Mesenchymal stem cell (in vitro differentiated cells and primary cell): ENCODE measurements at regions not wholly inside any gene's neighbourhood (a gene's known extent, or its start where the extent isn't known, plus 50 kb on each side); places are given as distances from the start of the nearest gene placed in this dataset.

Experiments
- DNase-seq: peaks from one replicate; pipeline ENCODE4 v3.0.0-alpha.2; 2013
- H2AFZ ChIP-seq: one replicate; pipeline ENCODE4 v1.6.1; 2013; ENCODE audit warnings: low read depth, mild to moderate bottlenecking, control low read depth, inconsistent platforms, low read length, moderate library complexity
- H2AK5ac ChIP-seq: 2 replicates; pipeline ENCODE4 v1.6.1; 2013; ENCODE audit warnings: low read length, moderate library complexity, mild to moderate bottlenecking, inconsistent platforms; ENCODE audit not compliant: severe bottlenecking
- H2BK120ac ChIP-seq: one replicate; pipeline ENCODE4 v1.6.1; 2013; ENCODE audit warnings: low read depth, mild to moderate bottlenecking, inconsistent platforms, low read length, moderate library complexity
- H2BK12ac ChIP-seq, 2 experiments: one replicate each; pipeline ENCODE4 v1.6.1; 2013; ENCODE audit warnings: inconsistent platforms in 2 of 2, low read length in 2 of 2, mild to moderate bottlenecking in 2 of 2, moderate library complexity in 2 of 2, control low read depth in 1 of 2
- H2BK15ac ChIP-seq: one replicate; pipeline ENCODE4 v1.6.1; 2013; ENCODE audit warnings: mild to moderate bottlenecking, low read depth, inconsistent platforms; ENCODE audit not compliant: poor library complexity, severe bottlenecking
- H2BK5ac ChIP-seq: 2 replicates; pipeline ENCODE4 v1.6.1; 2013; ENCODE audit warnings: low read depth, mild to moderate bottlenecking, low read length, control low read depth, inconsistent platforms; ENCODE audit not compliant: poor library complexity, severe bottlenecking
- H3K14ac ChIP-seq, 2 experiments: one replicate each; pipeline ENCODE4 v1.6.1; 2013; ENCODE audit warnings: inconsistent platforms in 2 of 2, low read length in 2 of 2, control low read depth in 1 of 2, mild to moderate bottlenecking in 1 of 2, moderate library complexity in 1 of 2
- H3K18ac ChIP-seq, 2 experiments: one replicate each; pipeline ENCODE4 v1.6.1; 2013; ENCODE audit warnings: inconsistent platforms in 2 of 2, low read length in 2 of 2, control low read depth in 1 of 2, low read depth in 1 of 2, mild to moderate bottlenecking in 1 of 2
- H3K23ac ChIP-seq, 2 experiments: one replicate each; pipeline ENCODE4 v1.6.1; 2013; ENCODE audit warnings: inconsistent platforms in 2 of 2, low read length in 2 of 2, mild to moderate bottlenecking in 2 of 2, moderate library complexity in 2 of 2, control low read depth in 1 of 2
- H3K27ac ChIP-seq: 2 replicates; pipeline ENCODE4 v1.5.1; 2013; ENCODE audit warnings: mild to moderate bottlenecking, moderate library complexity, low read length, control low read depth, inconsistent platforms; ENCODE audit not compliant: poor library complexity, severe bottlenecking
- H3K27me3 ChIP-seq, 2 experiments: 2 replicates each; pipeline versions ENCODE4 v1.6.1 to v1.7.0; 2013; ENCODE audit warnings: low read length in 2 of 2, mild to moderate bottlenecking in 2 of 2, moderate library complexity in 2 of 2, control low read depth in 1 of 2, inconsistent platforms in 1 of 2; ENCODE audit not compliant: control insufficient read depth in 1 of 2, insufficient read depth in 1 of 2
- H3K36me3 ChIP-seq, 2 experiments: 2 replicates each; pipeline versions ENCODE4 v1.6.1 to v1.7.0; 2013; ENCODE audit warnings: low read length in 2 of 2, control low read depth in 1 of 2, inconsistent platforms in 1 of 2, low read depth in 1 of 2, mild to moderate bottlenecking in 1 of 2; ENCODE audit not compliant: insufficient read depth in 2 of 2, control insufficient read depth in 1 of 2
- H3K4ac ChIP-seq, 2 experiments: one replicate each; pipeline ENCODE4 v1.6.1; 2013; ENCODE audit warnings: inconsistent platforms in 2 of 2, low read length in 2 of 2, mild to moderate bottlenecking in 2 of 2, moderate library complexity in 2 of 2, control low read depth in 1 of 2, low read depth in 1 of 2
- H3K4me1 ChIP-seq: 2 replicates; pipeline ENCODE4 v1.6.1; 2013; ENCODE audit warnings: low read depth, low read length, control low read depth; ENCODE audit not compliant: control insufficient read depth, insufficient read depth
- H3K4me2 ChIP-seq: 2 replicates; pipeline ENCODE4 v1.6.1; 2013; ENCODE audit warnings: low read length, mild to moderate bottlenecking, inconsistent platforms; ENCODE audit not compliant: poor library complexity, severe bottlenecking
- H3K4me3 ChIP-seq, 2 experiments: 2 replicates each; pipeline versions ENCODE4 v1.5.1 to v1.7.0; 2013; ENCODE audit warnings: low read length in 2 of 2, mild to moderate bottlenecking in 2 of 2, control low read depth in 1 of 2, low read depth in 1 of 2; ENCODE audit not compliant: insufficient read depth in 1 of 2
- H3K79me1 ChIP-seq: replicated peaks from 2 replicates; pipeline ENCODE4 v1.6.1; 2013; ENCODE audit warnings: mild to moderate bottlenecking, control low read depth, low read length, inconsistent platforms; ENCODE audit not compliant: poor library complexity, severe bottlenecking
- H3K9ac ChIP-seq: 2 replicates; pipeline ENCODE4 v1.7.0; 2013; ENCODE audit warnings: mild to moderate bottlenecking, low read length, moderate library complexity
- H3K9me3 ChIP-seq: 2 replicates; pipeline ENCODE4 v1.7.0; 2013; ENCODE audit warnings: mild to moderate bottlenecking, low read length; ENCODE audit not compliant: control insufficient read depth
- H4K8ac ChIP-seq: one replicate; pipeline ENCODE4 v1.6.1; 2013; ENCODE audit warnings: inconsistent platforms, mild to moderate bottlenecking, low read length, moderate library complexity
- H4K91ac ChIP-seq: one replicate; pipeline ENCODE4 v1.6.1; 2013; ENCODE audit warnings: mild to moderate bottlenecking, low read length, inconsistent platforms
- WGBS: methylation state at CpG from one replicate; pipeline ENCODE4 v1.1.7; 2013; ENCODE audit warnings: mixed read lengths; 5-methylcytosine and 5-hydroxymethylcytosine counted together

- WGBS = 90% methylated on average over 2 of the region's 2 CpGs
These were observed 535.5 kb downstream of the LRRIQ3 start for GRCh38 chr1:73662526-73662925.

GRCh38 chr1:73659136-73659535 lies 538.8 kb downstream of the LRRIQ3 start:
- no peaks in the 10 kb centered on the region for H3K27me3 ChIP-seq
- no peak for DNase-seq
- H3K79me1 ChIP-seq = no peaks in the 10 kb centered on the region
- no peak overlapping the region for H3K4me2 ChIP-seq
- no peak overlapping the region for H3K9ac ChIP-seq
- H4K91ac ChIP-seq = no peak overlapping the region
- H3K18ac ChIP-seq = no peak overlapping the region
- H3K4me1 ChIP-seq = no peaks in the 10 kb centered on the region
- no peak overlapping the region for H2AK5ac ChIP-seq
- no CpG with 5 or more reads among the region's 2 CpGs for WGBS
- H4K8ac ChIP-seq = no peak overlapping the region
- no peak overlapping the region for H2AFZ ChIP-seq
- no peaks in the 10 kb centered on the region for H3K9me3 ChIP-seq
- H2BK15ac ChIP-seq = no peak overlapping the region
- no peak overlapping the region for H3K14ac ChIP-seq
- H3K27ac ChIP-seq = no peak overlapping the region
- no peak overlapping the region for H3K23ac ChIP-seq
- no peak overlapping the region for H2BK12ac ChIP-seq
- H2BK5ac ChIP-seq = no peak overlapping the region
- no peak overlapping the region for H3K4ac ChIP-seq
- no peak overlapping the region for H3K4me3 ChIP-seq
- no peaks in the 10 kb centered on the region for H3K36me3 ChIP-seq
- no peak overlapping the region for H2BK120ac ChIP-seq

More at GRCh38 chr1:73662526-73662925, 535.5 kb downstream of the LRRIQ3 start:
- H2AFZ ChIP-seq = no peak overlapping the region
- H3K4ac ChIP-seq = no peak overlapping the region
- H2BK120ac ChIP-seq = no peak overlapping the region
- H3K4me1 ChIP-seq = no peaks in the 10 kb centered on the region
- H3K27me3 ChIP-seq = no peaks in the 10 kb centered on the region
- no peaks in the 10 kb centered on the region for H3K79me1 ChIP-seq
- H2AK5ac ChIP-seq = no peak overlapping the region
- no peak overlapping the region for H2BK5ac ChIP-seq
- H4K8ac ChIP-seq = no peak overlapping the region
- no peak overlapping the region for H3K14ac ChIP-seq
- no peak overlapping the region for H3K4me2 ChIP-seq
- no peak overlapping the region for H3K4me3 ChIP-seq
- no peaks in the 10 kb centered on the region for H3K36me3 ChIP-seq
- H3K27ac ChIP-seq = no peak overlapping the region
- no peak overlapping the region for H3K23ac ChIP-seq
- no peak for DNase-seq
- H3K9me3 ChIP-seq = no peaks in the 10 kb centered on the region
- no peak overlapping the region for H4K91ac ChIP-seq
- H2BK15ac ChIP-seq = no peak overlapping the region
- no peak overlapping the region for H3K9ac ChIP-seq
- H3K18ac ChIP-seq = no peak overlapping the region
- no peak overlapping the region for H2BK12ac ChIP-seq

- Histone ChIP-seq H3K18ac (no peak overlapping the region), H3K14ac (no peak overlapping the region), H2AK5ac (no peak overlapping the region), H3K4me3 (no peak overlapping the region), H3K36me3 (no peaks in the 10 kb centered on the region), H3K9me3 (no peaks in the 10 kb centered on the region), H3K79me1 (no peaks in the 10 kb centered on the region), H2BK5ac (no peak overlapping the region), H2BK15ac (no peak overlapping the region), H3K4ac (no peak overlapping the region), H3K23ac (no peak overlapping the region), H4K91ac (no peak overlapping the region), H3K4me2 (no peak overlapping the region), H3K9ac (no peak overlapping the region), H2BK12ac (no peak overlapping the region), H2AFZ (no peak overlapping the region), H3K4me1 (no peaks in the 10 kb centered on the region), H3K27me3 (no peaks in the 10 kb centered on the region), H4K8ac (no peak overlapping the region), H2BK120ac (no peak overlapping the region), H3K27ac (no peak overlapping the region)
- DNase-seq = no peak
These were observed 543.3 kb downstream of the LRRIQ3 start for GRCh38 chr1:73654714-73655113.

- H2AK5ac ChIP-seq = no peak overlapping the region
- no peaks in the 10 kb centered on the region for H3K4me1 ChIP-seq
- no peak overlapping the region for H4K91ac ChIP-seq
- no peak for DNase-seq
- H2BK120ac ChIP-seq = no peak overlapping the region
- no peak overlapping the region for H3K18ac ChIP-seq
- no peak overlapping the region for H2BK5ac ChIP-seq
- H3K4ac ChIP-seq = no peak overlapping the region
- no peak overlapping the region for H2BK12ac ChIP-seq
- H4K8ac ChIP-seq = no peak overlapping the region
- no peaks in the 10 kb centered on the region for H3K27me3 ChIP-seq
- H3K14ac ChIP-seq = no peak overlapping the region
- H3K9ac ChIP-seq = no peak overlapping the region
- no peaks in the 10 kb centered on the region for H3K79me1 ChIP-seq
- H2BK15ac ChIP-seq = no peak overlapping the region
- H3K23ac ChIP-seq = no peak overlapping the region
- no peaks in the 10 kb centered on the region for H3K36me3 ChIP-seq
- H3K4me2 ChIP-seq = no peak overlapping the region
- no peak overlapping the region for H3K27ac ChIP-seq
- H3K4me3 ChIP-seq = no peak overlapping the region
- H2AFZ ChIP-seq = no peak overlapping the region
- no peaks in the 10 kb centered on the region for H3K9me3 ChIP-seq
These were observed 553.8 kb downstream of the LRRIQ3 start for GRCh38 chr1:73644198-73644597.
